Fibroblast of pulmonary artery (primary cell): ENCODE measurements at regions not wholly inside any gene's neighbourhood (a gene's known extent, or its start where the extent isn't known, plus 50 kb on each side); places are given as distances from the start of the nearest gene placed in this dataset.
"Not testable (repeated sequence)": the region's sequence is repeated elsewhere in the genome, so short reads cannot be mapped to it uniquely, and the experiment has no call there.

Experiments used
- DNase-seq: peaks from one replicate; pipeline ENCODE4 v3.0.0-alpha.2; 2010; ENCODE audit warnings: low read depth
- H3K4me3 ChIP-seq: replicated peaks from 2 replicates; pipeline ENCODE4 v1.5.1; 2011; ENCODE audit warnings: low read depth, mild to moderate bottlenecking, control low read depth, low read length, moderate library complexity
- CTCF ChIP-seq: IDR thresholded peaks from 2 replicates; pipeline ENCODE4 v1.5.1; 2011; ENCODE audit warnings: mild to moderate bottlenecking, control low read depth, low read length, inconsistent platforms; ENCODE audit errors: missing control alignments

DNA sequence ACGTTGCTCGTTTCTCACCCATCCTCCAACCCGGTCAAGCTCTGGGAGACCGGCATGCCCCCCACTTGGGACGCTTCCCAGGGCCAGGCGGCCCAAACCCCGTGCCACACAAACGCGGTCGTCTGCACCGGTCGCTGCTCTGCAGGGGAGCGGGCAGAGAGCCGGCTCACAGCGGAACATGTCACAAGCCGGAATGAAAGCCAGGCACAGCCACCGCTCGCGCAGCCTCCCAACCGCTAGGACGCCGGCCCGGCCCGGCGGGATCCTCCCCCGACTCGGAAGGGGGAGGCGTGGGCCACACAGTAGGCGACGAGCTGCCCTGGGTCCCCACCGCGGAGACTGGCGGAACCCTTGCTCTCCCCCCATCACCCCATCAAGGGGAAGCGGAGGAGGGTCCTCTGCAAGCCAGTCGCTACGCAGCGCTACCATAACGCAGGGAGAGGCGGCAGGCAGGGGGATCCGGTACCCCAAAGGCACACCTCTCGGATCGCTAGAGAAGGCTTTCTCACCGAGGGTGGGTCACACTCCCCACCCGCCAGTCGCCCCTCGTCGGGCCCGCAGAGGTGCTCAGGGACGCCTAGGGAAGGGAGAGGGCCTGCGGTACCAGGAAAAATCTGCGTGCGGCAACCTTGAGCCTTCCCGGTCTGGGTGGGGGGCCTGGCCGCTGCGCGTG lies 768.4 kb upstream of the DEFB115 start:
- no peak overlapping the region for H3K4me3 ChIP-seq
- DNase-seq = no peak
- TF ChIP-seq CTCF = no peak

GRCh38 chr20:30489614-30490003 lies 767.9 kb upstream of the DEFB115 start:
- no peak for TF ChIP-seq CTCF
- no peak for DNase-seq
- no peak overlapping the region for H3K4me3 ChIP-seq

- DNase-seq = no peak
- no peak for TF ChIP-seq CTCF
- no peak overlapping the region for H3K4me3 ChIP-seq
These were observed 766.4 kb upstream of the DEFB115 start for GRCh38 chr20:30491016-30491415.

GRCh38 chr20:30496656-30497055 lies 760.8 kb upstream of the DEFB115 start:
- not testable (repeated sequence) for DNase-seq, H3K4me3 ChIP-seq

- DNase-seq, H3K4me3 ChIP-seq: not testable (repeated sequence)
These were observed 760.3 kb upstream of the DEFB115 start for GRCh38 chr20:30497191-30497590.

- no peak for DNase-seq
- H3K4me3 ChIP-seq = no peak overlapping the region
- TF ChIP-seq CTCF = no peak
These were observed 758.3 kb upstream of the DEFB115 start for GRCh38 chr20:30499123-30499522.

- not testable (repeated sequence) for DNase-seq, H3K4me3 ChIP-seq
These were observed 757.6 kb upstream of the DEFB115 start for GRCh38 chr20:30499716-30500446.

DNA sequence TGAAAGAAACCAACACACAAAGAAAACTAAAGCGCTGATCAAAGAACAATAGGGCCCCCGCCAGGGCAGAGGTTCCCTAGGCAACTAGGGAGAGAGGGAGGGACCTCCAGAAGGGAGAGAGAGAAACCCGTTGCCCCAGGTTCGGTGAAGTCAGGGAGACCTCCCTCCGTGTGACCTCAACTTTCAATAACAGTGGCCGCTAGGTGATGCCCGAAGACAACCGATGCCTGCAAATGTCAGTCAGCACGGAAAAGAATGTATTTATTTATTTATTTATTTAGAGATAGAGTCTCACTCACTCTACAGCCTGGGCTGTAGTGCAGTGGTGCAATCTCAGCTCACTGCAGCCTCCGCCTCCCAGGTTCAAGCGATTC lies 757.0 kb upstream of the DEFB115 start:
- DNase-seq = peak; percentile 52
- not testable (repeated sequence) for H3K4me3 ChIP-seq

- TF ChIP-seq CTCF = no peak
- DNase-seq = no peak
- H3K4me3 ChIP-seq = no peak overlapping the region
These were observed 756.5 kb upstream of the DEFB115 start for GRCh38 chr20:30500829-30501440.
